Neural progenitor cell (in vitro differentiated cells): ENCODE measurements at regions not wholly inside any gene's neighbourhood (a gene's known extent, or its start where the extent isn't known, plus 50 kb on each side); places are given as distances from the start of the nearest gene placed in this dataset.
A peak's percentile ranks its signal among the peaks of the same experiment; 100 is the strongest.

Experiments
- DNase-seq: peaks from one replicate; pipeline ENCODE4 v3.0.0-alpha.2; 2016; ENCODE audit warnings: low spot score
- H2AFZ ChIP-seq: fragments of 200-600 bp; sonication (generic); replicated peaks from 2 replicates; pipeline ENCODE4 v1.6.1; 2016; ENCODE audit warnings: antibody characterized with exemption
- H3F3A ChIP-seq: fragments of 200-600 bp; sonication (generic); 2 replicates; pipeline ENCODE4 v1.6.1; 2016; ENCODE audit warnings: antibody characterized with exemption, low read depth
- H3K27ac ChIP-seq: fragments of 200-600 bp; sonication (generic); 2 replicates; pipeline ENCODE4 v1.5.1; 2016; ENCODE audit warnings: mild to moderate bottlenecking
- H3K27me3 ChIP-seq: fragments of 200-600 bp; sonication (generic); 2 replicates; pipeline ENCODE4 v1.6.1; 2016; ENCODE audit warnings: mild to moderate bottlenecking, moderate library complexity
- H3K36me3 ChIP-seq: fragments of 200-600 bp; sonication (generic); 2 replicates; pipeline ENCODE4 v1.5.1; 2016
- H3K4me1 ChIP-seq: fragments of 200-600 bp; sonication (generic); 2 replicates; pipeline ENCODE4 v1.6.1; 2016; ENCODE audit warnings: mixed run types
- H3K4me2 ChIP-seq: fragments of 200-600 bp; sonication (generic); 2 replicates; pipeline ENCODE4 v1.6.1; 2016
- H3K4me3 ChIP-seq: fragments of 200-600 bp; sonication (generic); 2 replicates; pipeline ENCODE4 v1.5.1; 2016
- H3K79me2 ChIP-seq: fragments of 200-600 bp; sonication (generic); 2 replicates; pipeline ENCODE4 v1.6.1; 2016; ENCODE audit warnings: low read depth
- H3K9ac ChIP-seq: fragments of 200-600 bp; sonication (generic); 2 replicates; pipeline ENCODE4 v1.6.1; 2016
- H3K9me3 ChIP-seq: fragments of 200-600 bp; sonication (generic); 2 replicates; pipeline ENCODE4 v1.5.1; 2016; ENCODE audit warnings: low read depth
- H4K20me1 ChIP-seq: fragments of 200-600 bp; sonication (generic); 2 replicates; pipeline ENCODE4 v1.6.1; 2016; ENCODE audit warnings: low read depth
- H3K27ac Mint-ChIP-seq: 3 replicates; pipeline ENCODE4 v1.8.0; 2021; ENCODE audit warnings: mixed read lengths
- H3K27me3 Mint-ChIP-seq: 2 replicates; pipeline ENCODE4 v1.8.0; 2022; ENCODE audit warnings: low read depth, mild to moderate bottlenecking, inconsistent platforms, moderate library complexity, mixed read lengths; ENCODE audit not compliant: insufficient read depth
- H3K36me3 Mint-ChIP-seq: 3 replicates; pipeline ENCODE4 v1.8.0; 2021; ENCODE audit warnings: mixed read lengths
- H3K4me1 Mint-ChIP-seq: 3 replicates; pipeline ENCODE4 v1.8.0; 2021; ENCODE audit warnings: mixed read lengths
- H3K4me3 Mint-ChIP-seq: 3 replicates; pipeline ENCODE4 v1.8.0; 2021; ENCODE audit warnings: mild to moderate bottlenecking, moderate library complexity, mixed read lengths
- H3K9me3 Mint-ChIP-seq: 3 replicates; pipeline ENCODE4 v1.8.0; 2020; ENCODE audit warnings: mixed read lengths
- EZH2 ChIP-seq: fragments of 200-600 bp; sonication (generic); IDR thresholded peaks from 2 replicates; pipeline ENCODE4 v1.6.1; 2017; ENCODE audit warnings: antibody characterized with exemption, mild to moderate bottlenecking, moderate library complexity
- EZH2phosphoT487 ChIP-seq: fragments of 200-600 bp; sonication (generic); IDR thresholded peaks from 2 replicates; pipeline ENCODE4 v1.6.1; 2017; ENCODE audit warnings: antibody characterized with exemption
- TF ChIP-seq, protein P1 (sequence below): fragments of 200-600 bp; sonication (generic); IDR thresholded peaks from 2 replicates; pipeline ENCODE4 v1.5.1; 2017; ENCODE audit warnings: antibody characterized with exemption, mild to moderate bottlenecking

- Histone ChIP-seq H3K36me3 (no peaks in the 10 kb centered on the region), H3K79me2 (no peaks in the 10 kb centered on the region), H3K27me3 (no peaks in the 10 kb centered on the region), H3K4me1 (no peaks in the 10 kb centered on the region), H3K4me2 (no peak overlapping the region), H4K20me1 (no peaks in the 10 kb centered on the region), H3K9me3 (no peaks in the 10 kb centered on the region), H3K4me3 (no peak overlapping the region), H3K9ac (no peak overlapping the region), H2AFZ (no peak overlapping the region), H3F3A (no peaks in the 10 kb centered on the region), H3K27ac (no peak overlapping the region)
- no peak for DNase-seq
- no peak overlapping the region for H3K27ac Mint-ChIP-seq
- H3K4me1 Mint-ChIP-seq: no peaks in the 10 kb centered on the region
- no peak overlapping the region for H3K4me3 Mint-ChIP-seq
- no peak for TF ChIP-seq EZH2
- TF ChIP-seq, protein P1, sequence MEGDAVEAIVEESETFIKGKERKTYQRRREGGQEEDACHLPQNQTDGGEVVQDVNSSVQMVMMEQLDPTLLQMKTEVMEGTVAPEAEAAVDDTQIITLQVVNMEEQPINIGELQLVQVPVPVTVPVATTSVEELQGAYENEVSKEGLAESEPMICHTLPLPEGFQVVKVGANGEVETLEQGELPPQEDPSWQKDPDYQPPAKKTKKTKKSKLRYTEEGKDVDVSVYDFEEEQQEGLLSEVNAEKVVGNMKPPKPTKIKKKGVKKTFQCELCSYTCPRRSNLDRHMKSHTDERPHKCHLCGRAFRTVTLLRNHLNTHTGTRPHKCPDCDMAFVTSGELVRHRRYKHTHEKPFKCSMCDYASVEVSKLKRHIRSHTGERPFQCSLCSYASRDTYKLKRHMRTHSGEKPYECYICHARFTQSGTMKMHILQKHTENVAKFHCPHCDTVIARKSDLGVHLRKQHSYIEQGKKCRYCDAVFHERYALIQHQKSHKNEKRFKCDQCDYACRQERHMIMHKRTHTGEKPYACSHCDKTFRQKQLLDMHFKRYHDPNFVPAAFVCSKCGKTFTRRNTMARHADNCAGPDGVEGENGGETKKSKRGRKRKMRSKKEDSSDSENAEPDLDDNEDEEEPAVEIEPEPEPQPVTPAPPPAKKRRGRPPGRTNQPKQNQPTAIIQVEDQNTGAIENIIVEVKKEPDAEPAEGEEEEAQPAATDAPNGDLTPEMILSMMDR: peak; percentile 7
- no peaks in the 10 kb centered on the region for H3K9me3 Mint-ChIP-seq
- H3K27me3 Mint-ChIP-seq: no peaks in the 10 kb centered on the region
- H3K36me3 Mint-ChIP-seq: no peaks in the 10 kb centered on the region
These were observed 63.7 kb upstream of the PSMD7 start for GRCh38 chr16:74232806-74233465.

DNA sequence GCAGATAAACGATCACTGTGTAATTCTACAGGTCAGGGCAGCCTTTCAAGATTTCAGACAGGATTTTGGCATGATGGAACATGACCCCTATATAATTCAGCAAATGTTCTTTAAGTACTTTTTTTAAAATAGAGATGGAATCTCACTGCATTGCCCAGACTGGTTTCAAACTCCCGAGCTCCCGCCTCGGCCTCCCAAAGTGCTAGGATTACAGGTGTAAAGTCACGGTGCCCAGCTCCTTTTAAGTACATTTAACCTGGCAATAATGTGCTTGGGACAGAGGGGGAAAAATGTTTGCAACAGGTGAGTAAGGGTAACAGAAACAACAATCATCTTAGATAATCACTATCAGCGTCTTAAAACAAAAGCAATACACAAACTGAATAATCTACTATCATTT is 66.5 kb upstream of the PSMD7 start:
- H3K36me3 Mint-ChIP-seq: no peaks in the 10 kb centered on the region
- Histone ChIP-seq H3K4me2 (no peak overlapping the region), H3K27ac (no peak overlapping the region), H3K9ac (no peak overlapping the region), H3K4me3 (no peak overlapping the region), H3K4me1 (peaks cover 11% of the 10 kb centered on the region), H3K36me3 (no peaks in the 10 kb centered on the region), H3K79me2 (no peaks in the 10 kb centered on the region), H4K20me1 (no peaks in the 10 kb centered on the region), H2AFZ (no peak overlapping the region), H3K9me3 (no peaks in the 10 kb centered on the region), H3F3A (no peaks in the 10 kb centered on the region), H3K27me3 (no peaks in the 10 kb centered on the region)
- H3K27me3 Mint-ChIP-seq: no peaks in the 10 kb centered on the region
- peaks cover 12% of the 10 kb centered on the region for H3K4me1 Mint-ChIP-seq
- H3K9me3 Mint-ChIP-seq: no peaks in the 10 kb centered on the region
- H3K4me3 Mint-ChIP-seq: no peak overlapping the region
- no peak overlapping the region for H3K27ac Mint-ChIP-seq
- no peak for TF ChIP-seq EZH2
- TF ChIP-seq, protein P1: no peak
- no peak for TF ChIP-seq EZH2phosphoT487
- DNase-seq: no peak

GRCh38 chr16:74226338-74226954 is 70.2 kb upstream of the PSMD7 start:
- DNase-seq: peak; percentile 45
- no peak overlapping the region for H3K27ac ChIP-seq
- peak overlapping the region; percentile 75 for H3K4me2 ChIP-seq
- peak overlapping the region; percentile 94 for H2AFZ ChIP-seq
- no peaks in the 10 kb centered on the region for H4K20me1 ChIP-seq
- H3K27ac Mint-ChIP-seq: peak overlapping the region; percentile 90
- no peaks in the 10 kb centered on the region for H3F3A ChIP-seq
- no peaks in the 10 kb centered on the region for H3K9me3 ChIP-seq
- H3K9me3 Mint-ChIP-seq: no peaks in the 10 kb centered on the region
- no peaks in the 10 kb centered on the region for H3K36me3 Mint-ChIP-seq
- no peaks in the 10 kb centered on the region for H3K27me3 Mint-ChIP-seq
- TF ChIP-seq EZH2phosphoT487 (no peak), EZH2 (no peak)
- TF ChIP-seq, protein P1: peak; percentile 77
- H3K4me3 ChIP-seq: peak overlapping the region; percentile 39
- H3K4me1 ChIP-seq: peaks cover 11% of the 10 kb centered on the region
- H3K4me1 Mint-ChIP-seq: peaks cover 16% of the 10 kb centered on the region
- H3K27me3 ChIP-seq: no peaks in the 10 kb centered on the region
- H3K79me2 ChIP-seq: no peaks in the 10 kb centered on the region
- no peaks in the 10 kb centered on the region for H3K36me3 ChIP-seq
- no peak overlapping the region for H3K9ac ChIP-seq
- H3K4me3 Mint-ChIP-seq: no peak overlapping the region
